ENCODE measurements at regions not wholly inside any gene's neighbourhood (a gene's known extent, or its start where the extent isn't known, plus 50 kb on each side); places are given as distances from the start of the nearest gene placed in this dataset.

- TF ChIP-seq REST (IDR thresholded peaks at IDR 0.05; ENCODE audit: low read depth), result no peak
- TF ChIP-seq YY1 (IDR thresholded peaks at IDR 0.05; ENCODE audit: low read depth), result no peak
- TF ChIP-seq TEAD4 (IDR thresholded peaks at IDR 0.05), result no peak
- peak; percentile 63; the same call in 1 of the 2 replicates for TF ChIP-seq USF1 (IDR thresholded peaks at IDR 0.05)
- no peak for TF ChIP-seq CEBPB (IDR thresholded peaks at IDR 0.05)
- TF ChIP-seq FOXM1 (IDR thresholded peaks at IDR 0.05; ENCODE audit: borderline replicate concordance, low read depth), result no peak
- TF ChIP-seq ZBTB7A (IDR thresholded peaks at IDR 0.05; ENCODE audit: low read depth), result no peak
These were observed 515.7 kb downstream of the BCOR start for GRCh38 chrX:39582091-39582490.

GRCh38 chrX:39582976-39583375, 514.8 kb downstream of the BCOR start:
- no peak for TF ChIP-seq REST (IDR thresholded peaks at IDR 0.05; ENCODE audit: low read depth)
- no peak for TF ChIP-seq CEBPB (IDR thresholded peaks at IDR 0.05)
- TF ChIP-seq MAX (IDR thresholded peaks at IDR 0.05), result no peak
- no peak for TF ChIP-seq ZBTB7A (IDR thresholded peaks at IDR 0.05; ENCODE audit: low read depth)
- no peak for TF ChIP-seq CREB1 (IDR thresholded peaks at IDR 0.05; ENCODE audit: low read depth)
- TF ChIP-seq USF1 (IDR thresholded peaks at IDR 0.05), result no peak
- no peak for TF ChIP-seq TCF12 (IDR thresholded peaks at IDR 0.05; ENCODE audit: low read depth)
- TF ChIP-seq TAF1 (IDR thresholded peaks at IDR 0.05; ENCODE audit: low read depth), result no peak

- TF ChIP-seq RAD21 (IDR thresholded peaks at IDR 0.05; ENCODE audit: low read depth) (no peak), EP300 (IDR thresholded peaks at IDR 0.05; ENCODE audit: borderline replicate concordance) (no peak), ZBTB7A (IDR thresholded peaks at IDR 0.05; ENCODE audit: low read depth) (no peak), MAX (IDR thresholded peaks at IDR 0.05) (no peak), NFIC (IDR thresholded peaks at IDR 0.05) (no peak), FOXM1 (IDR thresholded peaks at IDR 0.05; ENCODE audit: borderline replicate concordance, low read depth) (no peak), CEBPB (IDR thresholded peaks at IDR 0.05) (no peak), EGR1 (IDR thresholded peaks at IDR 0.05) (no peak), YY1 (IDR thresholded peaks at IDR 0.05; ENCODE audit: low read depth) (no peak), TCF12 (IDR thresholded peaks at IDR 0.05; ENCODE audit: low read depth) (no peak), REST (IDR thresholded peaks at IDR 0.05; ENCODE audit: low read depth) (no peak)
These were observed 511.9 kb downstream of the BCOR start for GRCh38 chrX:39585808-39586207.

GRCh38 chrX:39586359-39586758, 511.4 kb downstream of the BCOR start:
- TF ChIP-seq NFIC (IDR thresholded peaks at IDR 0.05) (no peak), RAD21 (IDR thresholded peaks at IDR 0.05; ENCODE audit: low read depth) (no peak), MAX (IDR thresholded peaks at IDR 0.05) (no peak), EGR1 (IDR thresholded peaks at IDR 0.05) (no peak)

GRCh38 chrX:39591099-39591498, 506.7 kb downstream of the BCOR start:
- TF ChIP-seq TCF12 (IDR thresholded peaks at IDR 0.05; ENCODE audit: low read depth) (no peak), NFIC (IDR thresholded peaks at IDR 0.05) (no peak), FOXM1 (IDR thresholded peaks at IDR 0.05; ENCODE audit: borderline replicate concordance, low read depth) (no peak), ZBTB7A (IDR thresholded peaks at IDR 0.05; ENCODE audit: low read depth) (no peak), YY1 (IDR thresholded peaks at IDR 0.05; ENCODE audit: low read depth) (no peak)

Measured in Ishikawa (cell line).